ENCODE measurements at regions not wholly inside any gene's neighbourhood (a gene's known extent, or its start where the extent isn't known, plus 50 kb on each side); places are given as distances from the start of the nearest gene placed in this dataset.

DNA sequence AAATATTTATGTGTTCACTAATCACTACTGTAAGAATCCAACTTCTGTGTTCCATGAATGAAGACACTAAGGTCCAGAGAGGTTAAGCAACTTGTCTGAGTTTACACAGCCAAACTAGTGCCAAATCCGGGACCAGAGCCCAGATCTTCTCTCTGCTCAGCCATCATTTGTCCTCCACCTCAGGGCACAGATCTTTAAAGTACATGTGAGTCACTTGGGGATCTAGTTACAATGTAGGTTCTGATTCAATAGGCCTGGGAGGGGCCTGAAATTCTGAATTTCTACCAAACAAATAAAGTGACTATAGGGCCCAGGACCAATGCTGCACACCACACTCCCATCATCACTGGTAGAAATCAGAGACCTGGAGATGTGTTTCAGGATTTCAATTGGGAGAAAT, 162.9 kb downstream of the GXYLT1 start:
- TF ChIP-seq, protein P1, sequence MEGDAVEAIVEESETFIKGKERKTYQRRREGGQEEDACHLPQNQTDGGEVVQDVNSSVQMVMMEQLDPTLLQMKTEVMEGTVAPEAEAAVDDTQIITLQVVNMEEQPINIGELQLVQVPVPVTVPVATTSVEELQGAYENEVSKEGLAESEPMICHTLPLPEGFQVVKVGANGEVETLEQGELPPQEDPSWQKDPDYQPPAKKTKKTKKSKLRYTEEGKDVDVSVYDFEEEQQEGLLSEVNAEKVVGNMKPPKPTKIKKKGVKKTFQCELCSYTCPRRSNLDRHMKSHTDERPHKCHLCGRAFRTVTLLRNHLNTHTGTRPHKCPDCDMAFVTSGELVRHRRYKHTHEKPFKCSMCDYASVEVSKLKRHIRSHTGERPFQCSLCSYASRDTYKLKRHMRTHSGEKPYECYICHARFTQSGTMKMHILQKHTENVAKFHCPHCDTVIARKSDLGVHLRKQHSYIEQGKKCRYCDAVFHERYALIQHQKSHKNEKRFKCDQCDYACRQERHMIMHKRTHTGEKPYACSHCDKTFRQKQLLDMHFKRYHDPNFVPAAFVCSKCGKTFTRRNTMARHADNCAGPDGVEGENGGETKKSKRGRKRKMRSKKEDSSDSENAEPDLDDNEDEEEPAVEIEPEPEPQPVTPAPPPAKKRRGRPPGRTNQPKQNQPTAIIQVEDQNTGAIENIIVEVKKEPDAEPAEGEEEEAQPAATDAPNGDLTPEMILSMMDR (IDR thresholded peaks at IDR 0.05 in 2 of 3, conservative IDR thresholded peaks at IDR 0.05 in 1 of 3; ENCODE audit: control insufficient read depth in 2 of 3, extremely low read depth in 1 of 3, insufficient read depth in 1 of 3, low read depth in 3 of 3, low read length in 3 of 3): no peak
- TF ChIP-seq STAT3 (IDR thresholded peaks at IDR 0.05; ENCODE audit: low read depth, low read length) (no peak), FOXK2 (IDR thresholded peaks at IDR 0.05) (no peak), CEBPB (IDR thresholded peaks at IDR 0.05; ENCODE audit: borderline replicate concordance in 1 of 2, low read depth in 2 of 2, low read length in 2 of 2) (no peak), SREBF2 (IDR thresholded peaks at IDR 0.05; ENCODE audit: low read length) (no peak), LARP7 (IDR thresholded peaks at IDR 0.05) (no peak), SPI1 (IDR thresholded peaks at IDR 0.05; ENCODE audit: borderline replicate concordance, insufficient read depth, low read depth, low read length) (no peak)
- TF ChIP-seq, protein P2, sequence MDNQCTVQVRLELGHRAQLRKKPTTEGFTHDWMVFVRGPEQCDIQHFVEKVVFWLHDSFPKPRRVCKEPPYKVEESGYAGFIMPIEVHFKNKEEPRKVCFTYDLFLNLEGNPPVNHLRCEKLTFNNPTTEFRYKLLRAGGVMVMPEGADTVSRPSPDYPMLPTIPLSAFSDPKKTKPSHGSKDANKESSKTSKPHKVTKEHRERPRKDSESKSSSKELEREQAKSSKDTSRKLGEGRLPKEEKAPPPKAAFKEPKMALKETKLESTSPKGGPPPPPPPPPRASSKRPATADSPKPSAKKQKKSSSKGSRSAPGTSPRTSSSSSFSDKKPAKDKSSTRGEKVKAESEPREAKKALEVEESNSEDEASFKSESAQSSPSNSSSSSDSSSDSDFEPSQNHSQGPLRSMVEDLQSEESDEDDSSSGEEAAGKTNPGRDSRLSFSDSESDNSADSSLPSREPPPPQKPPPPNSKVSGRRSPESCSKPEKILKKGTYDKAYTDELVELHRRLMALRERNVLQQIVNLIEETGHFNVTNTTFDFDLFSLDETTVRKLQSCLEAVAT (IDR thresholded peaks at IDR 0.05): no peak

All from GM12878 (cell line).